H1 (cell line): ENCODE measurements at regions not wholly inside any gene's neighbourhood (a gene's known extent, or its start where the extent isn't known, plus 50 kb on each side); places are given as distances from the start of the nearest gene placed in this dataset.

Source experiments
- CTCF ChIA-PET: fragments of 300-600 bp; sonication (Branson Sonifier 250); formaldehyde crosslinking; loops from one replicate; lab custom pipeline; 2021; ENCODE audit not compliant: partially characterized antibody; lab: Charles Lee
- POLR2A ChIA-PET: fragments of 300-600 bp; sonication (Branson Sonifier 250); formaldehyde crosslinking; loops from one replicate; lab custom pipeline; 2021; ENCODE audit warnings: inconsistent platforms; ENCODE audit not compliant: partially characterized antibody; lab: Charles Lee
- DNase-seq, 2 experiments: peaks; one replicate each; pipeline versions ENCODE4 v3.0.0 to v3.0.0-alpha.2; 2010 to 2022; ENCODE audit warnings: low spot score in 2 of 2, low read depth in 1 of 2, mixed read lengths in 1 of 2
- FAIRE-seq: peaks from 2 replicates; lab custom pipeline; 2011; peaks lifted over from hg19 to GRCh38; lab: Jason Lieb, UNC
- H2AFZ ChIP-seq: 2 replicates; pipeline ENCODE4 v1.8.1; 2012; ENCODE audit warnings: low read length, inconsistent platforms
- H2AK5ac ChIP-seq: 2 replicates; pipeline ENCODE4 v1.6.1; 2013; ENCODE audit warnings: low read depth, low read length
- H2BK120ac ChIP-seq: replicated peaks from 2 replicates; pipeline ENCODE3; 2013; ENCODE audit warnings: low read depth, low read length, inconsistent platforms
- H2BK12ac ChIP-seq: 2 replicates; pipeline ENCODE4 v1.6.1; 2013; ENCODE audit warnings: low read depth, low read length
- H2BK15ac ChIP-seq: 2 replicates; pipeline ENCODE4 v1.6.1; 2013; ENCODE audit warnings: low read length
- H2BK20ac ChIP-seq: 2 replicates; pipeline ENCODE4 v1.6.1; 2013; ENCODE audit warnings: low read length
- H2BK5ac ChIP-seq: 2 replicates; pipeline ENCODE4 v1.6.1; 2013; ENCODE audit warnings: low read depth, low read length
- H3K14ac ChIP-seq: 2 replicates; pipeline ENCODE4 v1.6.1; 2013; ENCODE audit warnings: inconsistent platforms; ENCODE audit not compliant: insufficient read length
- H3K18ac ChIP-seq: 2 replicates; pipeline ENCODE4 v1.6.1; 2013; ENCODE audit warnings: low read length; ENCODE audit errors: extremely low read depth
- H3K23ac ChIP-seq: 2 replicates; pipeline ENCODE4 v1.6.1; 2013; ENCODE audit warnings: inconsistent platforms; ENCODE audit not compliant: insufficient read length
- H3K23me2 ChIP-seq: 2 replicates; pipeline ENCODE4 v1.6.1; 2013; ENCODE audit warnings: low read depth, low read length
- H3K27ac ChIP-seq: 2 replicates; pipeline ENCODE4 v1.6.1; 2011; ENCODE audit warnings: low read depth, low read length, inconsistent platforms
- H3K27me3 ChIP-seq, 4 experiments: replicated peaks in 1 of 4; 1 replicate in 1 of 4; 2 replicates in 3 of 4; pipeline versions ENCODE4 v1.6.1 to v1.8.1; 2011 to 2013; ENCODE audit warnings: low read length in 3 of 4, mild to moderate bottlenecking in 3 of 4, inconsistent platforms in 2 of 4, mixed read lengths in 2 of 4, moderate library complexity in 1 of 4; ENCODE audit not compliant: control insufficient read depth in 3 of 4, insufficient read depth in 3 of 4; ENCODE audit errors: extremely low read depth in 1 of 4
- H3K36me3 ChIP-seq, 4 experiments: 2 replicates each; pipeline versions ENCODE4 v1.6.1 to v1.8.1; 2011 to 2013; ENCODE audit warnings: mild to moderate bottlenecking in 4 of 4, low read length in 3 of 4, moderate library complexity in 2 of 4, control low read depth in 1 of 4, inconsistent platforms in 1 of 4; ENCODE audit not compliant: insufficient read depth in 4 of 4, control insufficient read depth in 2 of 4
- H3K4ac ChIP-seq: replicated peaks from 2 replicates; pipeline ENCODE3; 2013; ENCODE audit warnings: low read length, low read depth, mixed read lengths, inconsistent platforms; ENCODE audit not compliant: insufficient read length
- H3K4me1 ChIP-seq, 4 experiments: replicated peaks in 1 of 4; 1 replicate in 1 of 4; 2 replicates in 3 of 4; pipeline versions ENCODE4 v1.6.1 to v1.8.1; 2011 to 2013; ENCODE audit warnings: low read length in 3 of 4, inconsistent platforms in 2 of 4, mixed read lengths in 1 of 4; ENCODE audit not compliant: insufficient read depth in 4 of 4, control insufficient read depth in 3 of 4
- H3K4me2 ChIP-seq, 2 experiments: 2 replicates each; pipeline versions ENCODE4 v1.6.1 to v1.8.1; 2011 to 2013; ENCODE audit warnings: low read depth in 2 of 2, low read length in 2 of 2, control low read depth in 1 of 2, inconsistent platforms in 1 of 2, mild to moderate bottlenecking in 1 of 2; ENCODE audit not compliant: insufficient read depth in 1 of 2
- H3K4me3 ChIP-seq, 4 experiments: fragments of 200-600, 300-600 bp in 1 of 4; sonication (generic), shearing (Covaris generic), sonication (Bioruptor Twin) in 1 of 4; 2 replicates each; pipeline versions ENCODE4 v1.5.1 to v1.8.1; 2011 to 2016; ENCODE audit warnings: low read length in 4 of 4, low read depth in 3 of 4, control low read depth in 2 of 4, inconsistent platforms in 2 of 4, mild to moderate bottlenecking in 2 of 4, mixed read lengths in 1 of 4, moderate library complexity in 1 of 4; ENCODE audit not compliant: insufficient read depth in 2 of 4; ENCODE audit errors: extremely low read depth in 1 of 4
- H3K56ac ChIP-seq: replicated peaks from 2 replicates; pipeline ENCODE3; 2013; ENCODE audit warnings: low read depth, mild to moderate bottlenecking, mixed read lengths, low read length, inconsistent platforms; ENCODE audit not compliant: insufficient read length
- H3K79me1 ChIP-seq: 2 replicates; pipeline ENCODE4 v1.6.1; 2013; ENCODE audit warnings: low read depth, low read length, control low read depth
- H3K79me2 ChIP-seq, 2 experiments: 2 replicates each; pipeline versions ENCODE4 v1.6.1 to v1.8.1; 2012 to 2013; ENCODE audit warnings: low read length in 2 of 2, mild to moderate bottlenecking in 2 of 2, inconsistent platforms in 1 of 2; ENCODE audit not compliant: insufficient read depth in 2 of 2, control insufficient read depth in 1 of 2
- H3K9ac ChIP-seq, 4 experiments: replicated peaks in 1 of 4; 1 replicate in 1 of 4; 2 replicates in 3 of 4; pipeline versions ENCODE4 v1.6.1 to v1.8.1; 2011 to 2013; ENCODE audit warnings: low read depth in 3 of 4, low read length in 3 of 4, control low read depth in 2 of 4, mild to moderate bottlenecking in 2 of 4, moderate library complexity in 2 of 4, inconsistent platforms in 1 of 4; ENCODE audit errors: extremely low read depth in 1 of 4
- H3K9me3 ChIP-seq, 2 experiments: 2 replicates each; pipeline versions ENCODE4 v1.6.1 to v1.8.1; 2012 to 2013; ENCODE audit warnings: mild to moderate bottlenecking in 2 of 2, moderate library complexity in 2 of 2, control low read depth in 1 of 2, inconsistent platforms in 1 of 2, low read depth in 1 of 2, low read length in 1 of 2, mixed read lengths in 1 of 2; ENCODE audit not compliant: insufficient read depth in 2 of 2
- H4K20me1 ChIP-seq, 2 experiments: replicated peaks in 1 of 2; 2 replicates each; pipeline versions ENCODE3 to v1.8.1; 2011 to 2013; ENCODE audit warnings: inconsistent platforms in 2 of 2, low read length in 2 of 2, mild to moderate bottlenecking in 1 of 2; ENCODE audit not compliant: insufficient read depth in 2 of 2, control insufficient read depth in 1 of 2
- H4K5ac ChIP-seq: 2 replicates; pipeline ENCODE4 v1.6.1; 2013; ENCODE audit warnings: low read length, low read depth, mixed read lengths, inconsistent platforms; ENCODE audit not compliant: insufficient read length
- H4K8ac ChIP-seq: 2 replicates; pipeline ENCODE4 v1.8.0; 2013; ENCODE audit warnings: mild to moderate bottlenecking, moderate library complexity, low read length, inconsistent platforms; ENCODE audit not compliant: insufficient read depth; ENCODE audit errors: extremely low read depth
- H4K91ac ChIP-seq: replicated peaks from 2 replicates; pipeline ENCODE3; 2013; ENCODE audit warnings: low read length, mixed read lengths, inconsistent platforms; ENCODE audit not compliant: insufficient read length
- CBX8 ChIP-seq: fragments of 300-800, 300-1000 bp; sonication (generic); IDR thresholded peaks from 2 replicates; pipeline ENCODE4 v1.7.1; 2016; ENCODE audit warnings: low read depth, low read length, borderline replicate concordance
- E2F6 ChIP-seq: IDR thresholded peaks from 2 replicates; pipeline ENCODE4 v1.6.1; 2012; ENCODE audit warnings: inconsistent platforms
- SIRT6 ChIP-seq: IDR thresholded peaks from one replicate; pipeline ENCODE4 v1.7.1; 2012; ENCODE audit warnings: low read length, inconsistent platforms
- WGBS, 2 experiments: shearing (Covaris generic) in 1 of 2; methylation state at CpG; one replicate each; pipeline versions ENCODE4 v1.1.6 to v1.1.7; 2013 to 2015; ENCODE audit warnings: low lambda C conversion rate in 2 of 2, mixed read lengths in 2 of 2, inconsistent platforms in 1 of 2, low coverage in 1 of 2, missing lambda C conversion rate in 1 of 2; ENCODE audit not compliant: insufficient replicate concordance in 2 of 2, insufficient coverage in 1 of 2, insufficient read length in 1 of 2; ENCODE audit errors: extremely low coverage in 1 of 2, missing lambda C conversion rate in 1 of 2; 5-methylcytosine and 5-hydroxymethylcytosine counted together

- WGBS, 2 experiments: 91% methylated on average over 2 of the region's 2 CpGs; no CpG with 5 or more reads in 1 of the 2 experiments
- Histone ChIP-seq H3K56ac (no peak overlapping the region), H3K27me3 (no peaks in the 10 kb centered on the region), H3K79me1 (no peaks in the 10 kb centered on the region), H3K27ac (no peak overlapping the region), H2AFZ (no peak overlapping the region), H3K4me2 (no peak overlapping the region), H2BK15ac (no peak overlapping the region), H3K4me3 (no peak overlapping the region), H3K14ac (no peak overlapping the region), H3K18ac (no peak overlapping the region), H3K36me3 (no peaks in the 10 kb centered on the region), H4K91ac (no peak overlapping the region), H3K23ac (no peak overlapping the region), H4K8ac (no peak overlapping the region), H2AK5ac (no peak overlapping the region), H3K9me3 (no peaks in the 10 kb centered on the region), H3K4ac (no peak overlapping the region), H3K23me2 (no peaks in the 10 kb centered on the region), H2BK120ac (no peak overlapping the region), H4K5ac (no peak overlapping the region), H2BK20ac (no peak overlapping the region), H2BK12ac (no peak overlapping the region), H2BK5ac (no peak overlapping the region), H3K79me2 (no peaks in the 10 kb centered on the region), H3K9ac (no peak overlapping the region), H4K20me1 (no peaks in the 10 kb centered on the region), H3K4me1 (no peaks in the 10 kb centered on the region)
- TF ChIP-seq E2F6: no peak
- no peak for TF ChIP-seq CBX8
- TF ChIP-seq SIRT6: no peak
- FAIRE-seq: no peak
- ChIA-PET POLR2A (no interaction called here), CTCF (interaction anchor here (0.6 kb wide), 1 partner anchor 671 kb away, joined by 3 read pairs; no protein-coding TSS in a partner anchor)
- DNase-seq: no peak
Observed at GRCh38 chr11:23893126-23893525, 603.7 kb upstream of the LUZP2 start.
